Osteoblast (primary cell): ENCODE measurements at regions not wholly inside any gene's neighbourhood (a gene's known extent, or its start where the extent isn't known, plus 50 kb on each side); places are given as distances from the start of the nearest gene placed in this dataset.

Experiments
- DNase-seq: peaks from one replicate; pipeline ENCODE4 v3.0.0; 2011; ENCODE audit warnings: low spot score, mixed read lengths; ENCODE audit not compliant: insufficient read length; ENCODE audit errors: missing footprints
- H2AFZ ChIP-seq: 2 replicates; pipeline ENCODE4 v1.6.0; 2011; ENCODE audit warnings: mild to moderate bottlenecking, low read length
- H3K27ac ChIP-seq: 2 replicates; pipeline ENCODE4 v1.5.1; 2011; ENCODE audit warnings: mild to moderate bottlenecking, low read depth, low read length, moderate library complexity
- H3K27me3 ChIP-seq: 2 replicates; pipeline ENCODE4 v1.6.0; 2012; ENCODE audit warnings: mild to moderate bottlenecking, control low read depth, inconsistent platforms, low read length, moderate library complexity; ENCODE audit not compliant: insufficient read depth
- H3K36me3 ChIP-seq: 2 replicates; pipeline ENCODE4 v1.5.1; 2011; ENCODE audit warnings: mild to moderate bottlenecking, low read length, control low read depth, moderate library complexity; ENCODE audit not compliant: insufficient read depth
- H3K4me1 ChIP-seq: 2 replicates; pipeline ENCODE4 v1.5.1; 2011; ENCODE audit warnings: mild to moderate bottlenecking, low read length, control low read depth, moderate library complexity; ENCODE audit not compliant: insufficient read depth
- H3K4me2 ChIP-seq: 2 replicates; pipeline ENCODE4 v1.6.0; 2011; ENCODE audit warnings: mild to moderate bottlenecking, low read length; ENCODE audit not compliant: insufficient read depth
- H3K4me3 ChIP-seq: fragments of 200-600 bp; sonication (generic); 3 replicates; pipeline ENCODE4 v1.5.1; 2012; ENCODE audit warnings: mild to moderate bottlenecking, low read length, inconsistent platforms; ENCODE audit not compliant: insufficient read depth
- H3K79me2 ChIP-seq: 2 replicates; pipeline ENCODE4 v1.6.0; 2012; ENCODE audit warnings: mild to moderate bottlenecking, low read length, control low read depth, inconsistent platforms; ENCODE audit not compliant: insufficient read depth
- H3K9me3 ChIP-seq: 2 replicates; pipeline ENCODE4 v1.5.1; 2011; ENCODE audit warnings: low read depth, low read length, control low read depth
- H4K20me1 ChIP-seq: 2 replicates; pipeline ENCODE4 v1.6.0; 2012; ENCODE audit warnings: mild to moderate bottlenecking, low read length, control low read depth; ENCODE audit not compliant: insufficient read depth
- TF ChIP-seq, protein P1 (sequence below): IDR thresholded peaks from 2 replicates; pipeline ENCODE4 v1.5.1; 2011; ENCODE audit warnings: mild to moderate bottlenecking, low read depth, low read length, moderate library complexity; ENCODE audit errors: extremely low read depth

DNA sequence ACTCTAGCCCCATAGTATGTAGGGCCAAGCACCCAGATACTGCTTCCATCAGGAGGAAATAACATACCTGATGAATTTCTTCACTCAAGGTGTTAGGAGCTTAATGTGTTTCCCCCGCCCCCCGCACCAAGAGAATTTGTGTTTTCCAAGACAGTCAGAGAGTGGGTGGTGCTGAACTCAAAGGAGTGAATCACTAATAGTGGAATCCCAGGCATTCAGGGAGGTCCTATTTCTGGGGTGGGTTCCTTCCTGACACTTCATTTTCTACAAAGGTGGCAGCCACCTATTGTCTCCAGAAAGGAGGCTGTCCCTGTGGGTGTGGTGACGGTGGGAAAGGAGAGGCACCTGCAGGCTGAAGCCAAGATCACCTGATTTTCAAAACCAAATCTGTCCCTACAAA, 50.8 kb upstream of the ELF5 start:
- H3K36me3 ChIP-seq: no peaks in the 10 kb centered on the region
- no peaks in the 10 kb centered on the region for H3K9me3 ChIP-seq
- H3K79me2 ChIP-seq: no peaks in the 10 kb centered on the region
- H3K4me1 ChIP-seq: peaks cover 8% of the 10 kb centered on the region
- no peak overlapping the region for H3K4me3 ChIP-seq
- peak; percentile 68 for DNase-seq
- H2AFZ ChIP-seq: peak overlapping the region; percentile 33
- no peaks in the 10 kb centered on the region for H4K20me1 ChIP-seq
- TF ChIP-seq, protein P1, sequence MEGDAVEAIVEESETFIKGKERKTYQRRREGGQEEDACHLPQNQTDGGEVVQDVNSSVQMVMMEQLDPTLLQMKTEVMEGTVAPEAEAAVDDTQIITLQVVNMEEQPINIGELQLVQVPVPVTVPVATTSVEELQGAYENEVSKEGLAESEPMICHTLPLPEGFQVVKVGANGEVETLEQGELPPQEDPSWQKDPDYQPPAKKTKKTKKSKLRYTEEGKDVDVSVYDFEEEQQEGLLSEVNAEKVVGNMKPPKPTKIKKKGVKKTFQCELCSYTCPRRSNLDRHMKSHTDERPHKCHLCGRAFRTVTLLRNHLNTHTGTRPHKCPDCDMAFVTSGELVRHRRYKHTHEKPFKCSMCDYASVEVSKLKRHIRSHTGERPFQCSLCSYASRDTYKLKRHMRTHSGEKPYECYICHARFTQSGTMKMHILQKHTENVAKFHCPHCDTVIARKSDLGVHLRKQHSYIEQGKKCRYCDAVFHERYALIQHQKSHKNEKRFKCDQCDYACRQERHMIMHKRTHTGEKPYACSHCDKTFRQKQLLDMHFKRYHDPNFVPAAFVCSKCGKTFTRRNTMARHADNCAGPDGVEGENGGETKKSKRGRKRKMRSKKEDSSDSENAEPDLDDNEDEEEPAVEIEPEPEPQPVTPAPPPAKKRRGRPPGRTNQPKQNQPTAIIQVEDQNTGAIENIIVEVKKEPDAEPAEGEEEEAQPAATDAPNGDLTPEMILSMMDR: no peak
- no peak overlapping the region for H3K27ac ChIP-seq
- peaks cover 30% of the 10 kb centered on the region for H3K27me3 ChIP-seq
- peak overlapping the region; percentile 45 for H3K4me2 ChIP-seq

DNA sequence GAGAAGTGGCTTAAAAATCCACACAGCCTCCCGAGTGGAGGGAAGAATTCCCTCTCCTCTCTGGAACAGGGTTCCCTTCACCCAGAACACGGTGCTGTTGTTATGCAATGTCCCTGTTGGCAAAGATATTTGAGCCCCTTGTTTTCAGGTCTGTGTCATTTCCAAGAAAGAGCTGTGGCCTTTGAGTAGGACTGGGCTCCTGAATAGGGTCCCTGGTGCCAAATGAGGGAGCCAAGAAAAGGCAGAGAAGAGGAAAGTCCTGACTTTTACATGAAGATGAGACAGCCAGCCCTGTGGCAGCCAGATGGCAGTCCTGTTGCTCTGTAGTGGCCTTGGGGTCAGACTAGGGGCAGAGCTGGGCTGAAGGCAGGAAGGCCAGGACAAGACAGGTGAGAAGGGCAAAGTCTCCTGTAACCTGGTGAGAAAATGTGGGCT, 51.2 kb upstream of the ELF5 start:
- H3K27ac ChIP-seq: no peak overlapping the region
- peak overlapping the region; percentile 33 for H2AFZ ChIP-seq
- TF ChIP-seq, protein P1: no peak

DNA sequence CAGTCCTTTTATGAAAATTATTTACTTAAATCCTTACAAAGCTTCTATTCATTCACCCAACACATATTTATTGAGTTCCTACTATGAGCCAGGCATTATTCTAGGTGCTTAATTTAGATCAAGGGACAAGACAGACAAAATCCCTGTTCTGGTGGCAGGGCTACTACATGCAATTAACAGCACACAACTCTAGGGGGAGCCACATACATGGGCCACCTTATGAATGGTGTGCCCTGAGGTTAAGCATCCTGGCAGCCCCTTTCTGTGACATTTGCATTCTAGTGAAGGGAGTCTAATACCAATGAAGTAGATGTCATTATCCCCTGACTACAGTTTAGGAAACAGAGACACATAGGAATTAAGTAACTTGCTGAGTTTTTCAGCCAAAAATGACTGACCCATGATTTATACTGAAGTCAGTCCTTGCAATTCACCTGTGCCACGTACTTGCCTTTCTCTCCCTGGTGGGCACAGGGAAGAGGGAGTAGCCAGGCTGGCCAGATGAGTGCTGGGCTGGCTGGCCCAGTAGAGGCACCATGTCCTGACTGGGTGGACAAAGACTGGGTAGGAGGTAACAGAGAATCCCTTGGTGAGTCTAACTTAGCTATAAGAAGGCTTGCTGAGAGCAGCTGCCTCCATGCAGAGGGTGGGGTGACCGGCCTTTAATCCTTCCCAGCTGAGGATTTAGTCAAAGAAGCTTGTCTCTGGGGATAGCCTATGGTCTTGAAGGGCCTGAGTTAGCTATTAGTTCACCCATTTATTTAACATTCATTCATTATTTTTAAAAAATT, 52.0 kb upstream of the ELF5 start:
- TF ChIP-seq, protein P1: peak; percentile 38
- DNase-seq: no peak
- H2AFZ ChIP-seq: no peak overlapping the region
- no peaks in the 10 kb centered on the region for H3K36me3 ChIP-seq
- peaks cover 30% of the 10 kb centered on the region for H3K27me3 ChIP-seq
- no peak overlapping the region for H3K27ac ChIP-seq
- no peak overlapping the region for H3K4me3 ChIP-seq
- no peaks in the 10 kb centered on the region for H3K79me2 ChIP-seq
- no peaks in the 10 kb centered on the region for H4K20me1 ChIP-seq
- peaks cover 10% of the 10 kb centered on the region for H3K4me1 ChIP-seq
- H3K4me2 ChIP-seq: no peak overlapping the region
- no peaks in the 10 kb centered on the region for H3K9me3 ChIP-seq

More for the DNA sequence above, 51.2 kb upstream of the ELF5 start:
- no peaks in the 10 kb centered on the region for H3K79me2 ChIP-seq
- no peaks in the 10 kb centered on the region for H3K9me3 ChIP-seq
- H3K27me3 ChIP-seq: peaks cover 30% of the 10 kb centered on the region
- no peak overlapping the region for H3K4me3 ChIP-seq
- no peaks in the 10 kb centered on the region for H4K20me1 ChIP-seq
- no peaks in the 10 kb centered on the region for H3K36me3 ChIP-seq
- H3K4me2 ChIP-seq: peak overlapping the region; percentile 45
- DNase-seq: no peak
- H3K4me1 ChIP-seq: peaks cover 8% of the 10 kb centered on the region

DNA sequence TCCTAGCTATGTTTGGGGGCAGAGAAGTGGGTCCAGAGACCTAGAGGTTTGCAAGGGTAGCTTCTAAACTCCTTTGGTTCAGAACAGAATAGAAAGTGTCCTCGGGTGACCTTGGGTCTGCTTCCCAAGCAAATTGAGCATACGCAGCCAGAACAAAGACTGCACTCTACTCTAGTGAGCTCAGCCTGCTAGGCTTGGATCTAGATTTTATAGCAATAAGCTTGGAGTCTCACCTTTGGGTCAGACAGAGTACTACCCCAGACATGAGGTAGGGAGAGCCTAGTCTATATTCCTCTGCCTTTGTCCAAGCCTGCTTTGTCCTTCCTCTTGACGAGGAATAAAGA, 52.6 kb upstream of the ELF5 start:
- Histone ChIP-seq H3K27ac (no peak overlapping the region), H3K4me1 (peaks cover 15% of the 10 kb centered on the region), H4K20me1 (no peaks in the 10 kb centered on the region)

More for the DNA sequence above, 52.6 kb upstream of the ELF5 start:
- no peak overlapping the region for H2AFZ ChIP-seq
- TF ChIP-seq, protein P1: no peak
- no peak overlapping the region for H3K4me3 ChIP-seq
- no peak overlapping the region for H3K4me2 ChIP-seq
- no peaks in the 10 kb centered on the region for H3K9me3 ChIP-seq
- peaks cover 25% of the 10 kb centered on the region for H3K27me3 ChIP-seq
- H3K79me2 ChIP-seq: no peaks in the 10 kb centered on the region
- no peaks in the 10 kb centered on the region for H3K36me3 ChIP-seq
- DNase-seq: no peak
